ENCODE measurements at regions not wholly inside any gene's neighbourhood (a gene's known extent, or its start where the extent isn't known, plus 50 kb on each side); places are given as distances from the start of the nearest gene placed in this dataset.
"Not testable (repeated sequence)": the region's sequence is repeated elsewhere in the genome, so short reads cannot be mapped to it uniquely, and the experiment has no call there.

DNA sequence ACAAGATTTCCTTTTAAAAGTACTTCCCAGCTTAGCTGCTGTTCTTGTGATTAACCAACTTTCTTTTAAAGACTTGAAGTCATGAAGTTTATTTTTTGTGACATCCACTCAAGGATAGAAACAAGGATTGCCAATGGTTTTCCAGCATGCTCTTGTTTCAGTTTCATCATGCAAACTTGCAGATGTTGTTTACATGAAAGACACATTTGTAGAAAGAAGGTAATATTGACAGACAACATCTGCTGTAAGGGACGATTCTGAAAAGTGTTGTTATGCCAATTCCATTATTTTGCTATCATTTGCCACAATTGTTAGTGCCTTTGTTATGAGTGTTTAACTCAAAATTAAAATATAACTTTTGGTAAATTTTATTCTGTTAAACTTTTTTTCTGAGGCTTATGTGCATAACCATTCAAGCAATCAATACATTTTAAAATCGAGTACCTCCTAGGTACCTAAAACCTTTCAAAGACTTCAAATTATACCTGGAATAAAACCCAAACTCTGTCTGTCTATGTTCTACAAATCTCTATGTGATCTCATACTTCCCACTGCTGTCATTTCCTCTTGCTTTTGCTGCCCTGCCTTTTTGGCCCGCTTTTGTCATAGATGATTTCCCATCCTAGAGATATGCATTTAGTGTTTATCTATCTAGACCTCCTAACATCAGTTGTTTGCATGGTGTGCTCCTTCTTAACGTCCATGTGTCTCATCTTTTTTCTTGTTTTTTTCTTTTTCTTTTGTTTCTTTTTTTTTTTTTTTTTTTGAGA is 630.4 kb downstream of the NR2F2 start:
- Mint-ChIP-seq H3K9me3 (peaks cover 7 to 8% of the 10 kb centered on the region in 2 donors), H3K27ac (no peak overlapping the region), H3K36me3 (peaks cover 0 to 4% of the 10 kb centered on the region in 2 donors)
- DNase-seq (ENCODE audit: low spot score in 2 of 2) (no peak), ATAC-seq (no peak)

DNA sequence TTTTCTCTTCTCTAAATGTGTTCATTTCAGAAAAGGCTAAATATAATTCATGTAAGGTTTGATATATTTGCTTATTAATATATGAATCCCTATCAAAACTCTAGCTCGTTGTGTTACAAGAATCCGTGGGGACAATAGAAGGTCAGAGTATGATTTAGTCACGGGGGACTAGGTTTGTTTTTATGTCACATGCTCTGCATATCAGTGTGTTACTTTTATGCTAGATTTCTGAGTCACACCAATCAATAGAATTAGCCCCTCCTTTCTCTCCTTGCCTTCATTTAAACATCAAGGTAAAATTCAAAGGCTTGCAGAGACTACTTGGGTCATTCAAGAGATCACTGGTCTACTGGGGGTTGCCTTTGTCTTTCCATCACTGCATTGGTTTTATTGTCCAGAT is 636.1 kb downstream of the NR2F2 start:
- peaks cover 0 to 4% of the 10 kb centered on the region in 2 donors for H3K36me3 Mint-ChIP-seq
- DNase-seq (ENCODE audit: low spot score in 2 of 2) (no peak), ATAC-seq (no peak)
- H3K27ac Mint-ChIP-seq = no peak overlapping the region
- peaks cover 14 to 20% of the 10 kb centered on the region in 2 donors for H3K9me3 Mint-ChIP-seq

DNA sequence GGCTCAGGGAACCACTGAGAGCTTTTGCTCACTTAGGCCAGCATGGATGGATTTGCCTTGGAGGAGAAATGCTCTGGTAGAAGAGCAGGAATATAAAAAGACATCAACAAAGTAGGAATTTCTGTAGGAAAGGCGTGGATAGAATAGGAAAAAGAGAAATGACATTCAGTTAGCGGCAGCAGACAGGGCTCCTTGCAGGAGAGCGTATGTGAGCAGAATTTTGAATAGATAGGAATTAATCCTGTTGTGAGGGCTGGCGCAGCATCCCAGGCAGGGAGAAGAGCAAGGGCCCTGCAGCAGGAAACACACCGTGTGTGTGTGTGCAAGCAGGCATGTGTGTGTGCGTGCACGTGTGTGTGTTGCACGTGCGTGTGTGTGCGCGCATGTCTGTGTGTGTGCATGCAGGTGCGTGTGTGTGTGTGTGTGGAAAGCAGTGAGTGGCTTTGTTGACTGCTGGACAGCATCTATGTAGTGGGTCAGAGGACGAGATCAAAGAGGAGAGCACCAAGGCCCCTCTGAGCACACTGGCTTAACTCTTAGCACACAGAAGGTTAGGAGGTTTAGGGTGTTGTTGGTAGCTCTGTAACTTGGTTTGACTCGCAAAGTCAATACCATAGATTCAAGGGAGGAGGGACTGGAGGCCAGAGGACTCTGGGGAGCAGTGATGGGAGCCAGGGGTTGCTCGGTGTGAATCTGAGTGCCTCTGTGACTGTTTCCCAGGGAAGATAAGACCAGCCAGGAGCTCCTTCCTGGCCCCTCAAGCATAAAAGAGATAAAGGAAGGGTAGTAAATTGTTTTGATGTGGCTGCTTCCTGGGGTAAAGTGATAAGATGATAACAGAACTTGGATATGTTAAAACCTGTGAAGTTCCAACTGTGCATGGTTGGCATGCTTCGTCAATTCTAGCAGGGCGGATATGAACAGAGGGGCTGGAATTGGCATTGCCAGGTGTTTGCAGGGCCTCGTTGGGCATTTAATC is 639.5 kb downstream of the NR2F2 start:
- peaks cover 10 to 19% of the 10 kb centered on the region in 2 donors for H3K9me3 Mint-ChIP-seq
- ATAC-seq (no peak), DNase-seq (ENCODE audit: low spot score in 2 of 2) (no peak)
- H3K27ac Mint-ChIP-seq = no peak overlapping the region
- H3K36me3 Mint-ChIP-seq = no peaks in the 10 kb centered on the region

DNA sequence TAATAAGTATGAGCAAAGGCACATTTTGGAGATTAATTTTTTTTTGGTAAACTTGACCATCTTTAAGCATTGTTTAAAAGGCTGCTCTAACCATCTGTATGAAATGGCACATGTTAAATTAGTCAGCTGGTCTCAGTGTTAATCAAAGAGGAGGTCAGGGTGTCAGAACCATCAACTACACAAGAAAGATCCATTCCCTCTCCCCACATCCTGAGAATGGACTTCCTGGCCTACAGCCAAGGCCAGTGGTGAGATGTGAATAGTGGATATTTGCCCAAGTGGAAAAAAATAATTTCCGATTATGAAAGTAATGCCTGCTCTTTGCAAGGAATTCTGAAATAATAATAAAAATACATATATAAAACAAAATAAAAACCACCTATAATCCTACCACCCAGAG is 641.7 kb downstream of the NR2F2 start:
- no peak overlapping the region for H3K27ac Mint-ChIP-seq
- DNase-seq (ENCODE audit: low spot score in 2 of 2) (no peak), ATAC-seq (no peak)
- peaks cover 16 to 19% of the 10 kb centered on the region in 2 donors for H3K9me3 Mint-ChIP-seq
- H3K36me3 Mint-ChIP-seq = no peaks in the 10 kb centered on the region

DNA sequence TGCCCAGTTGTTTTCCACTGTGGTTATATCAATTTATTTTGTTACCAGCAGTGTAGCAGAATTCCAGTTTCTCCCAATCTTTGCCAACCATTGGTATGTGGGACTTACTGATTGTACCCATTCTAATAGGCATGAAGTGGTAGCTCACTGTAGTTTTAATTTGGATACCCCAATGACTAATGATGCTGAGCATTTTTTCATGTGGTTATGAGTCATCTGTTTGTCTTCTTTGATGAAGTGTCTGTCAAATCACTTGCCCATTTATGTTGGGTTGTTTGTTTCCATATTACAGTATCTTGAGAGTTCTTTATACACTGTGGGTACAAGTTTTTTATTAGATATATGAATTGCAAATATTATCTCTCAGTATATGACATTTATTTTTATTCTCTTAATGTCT is 644.3 kb downstream of the NR2F2 start:
- no peak overlapping the region for H3K27ac Mint-ChIP-seq
- H3K36me3 Mint-ChIP-seq = no peaks in the 10 kb centered on the region
- DNase-seq (ENCODE audit: low spot score in 2 of 2) (no peak), ATAC-seq (no peak)
- peaks cover 8 to 10% of the 10 kb centered on the region in 2 donors for H3K9me3 Mint-ChIP-seq

DNA sequence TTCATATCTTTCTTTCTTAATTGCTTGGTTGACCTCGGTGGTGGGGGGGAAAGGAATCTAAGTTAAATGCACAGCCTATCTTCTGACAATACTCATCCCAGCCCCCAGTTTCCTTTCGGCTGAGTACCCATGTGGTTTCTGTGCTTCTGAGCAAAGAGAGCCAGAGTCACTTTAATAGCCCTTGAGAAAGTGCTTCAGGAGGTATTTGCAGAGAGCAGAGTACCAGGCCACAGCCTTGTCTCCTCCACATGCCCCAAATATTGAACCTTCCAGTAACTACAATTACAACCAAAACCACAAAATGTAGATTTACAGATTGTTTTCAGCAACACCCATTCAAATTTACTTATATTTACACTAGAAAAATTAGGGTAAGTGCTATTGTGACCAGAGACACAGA is 647.4 kb downstream of the NR2F2 start:
- Mint-ChIP-seq H3K36me3 (no peaks in the 10 kb centered on the region), H3K27ac (no peak overlapping the region), H3K9me3 (peaks cover 4 to 6% of the 10 kb centered on the region in 2 donors)
- DNase-seq (ENCODE audit: low spot score in 2 of 2) = no peak
- no peak for ATAC-seq

DNA sequence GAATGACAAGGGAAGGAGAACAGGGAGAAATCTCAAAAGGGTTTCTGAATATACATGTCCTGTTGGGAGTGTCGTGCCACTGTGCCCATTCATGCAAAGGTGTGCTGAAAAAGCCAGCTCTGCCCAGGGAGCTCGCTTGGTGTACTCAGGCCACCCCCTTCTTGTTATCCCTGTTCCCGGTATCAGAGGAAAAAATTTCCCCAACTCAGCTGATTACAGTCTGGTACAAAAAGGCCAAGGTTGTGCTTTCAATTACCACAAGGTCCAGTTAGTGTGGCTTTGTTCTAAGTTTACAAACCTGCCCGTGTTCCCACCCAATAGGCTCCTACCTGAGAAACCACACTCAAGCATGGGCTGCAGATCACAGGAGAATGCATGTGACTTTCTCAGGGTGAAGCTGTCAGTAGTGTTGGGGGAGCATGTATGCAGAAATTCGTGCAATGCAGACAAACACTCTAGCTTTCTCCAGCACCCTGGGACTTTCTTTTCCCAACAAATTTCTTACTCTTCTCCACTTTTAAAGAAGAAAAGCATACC is 648.5 kb downstream of the NR2F2 start:
- H3K9me3 Mint-ChIP-seq = peaks cover 0 to 10% of the 10 kb centered on the region in 2 donors
- ATAC-seq (no peak), DNase-seq (ENCODE audit: low spot score in 2 of 2) (no peak)
- H3K27ac Mint-ChIP-seq = no peak overlapping the region
- H3K36me3 Mint-ChIP-seq = no peaks in the 10 kb centered on the region

DNA sequence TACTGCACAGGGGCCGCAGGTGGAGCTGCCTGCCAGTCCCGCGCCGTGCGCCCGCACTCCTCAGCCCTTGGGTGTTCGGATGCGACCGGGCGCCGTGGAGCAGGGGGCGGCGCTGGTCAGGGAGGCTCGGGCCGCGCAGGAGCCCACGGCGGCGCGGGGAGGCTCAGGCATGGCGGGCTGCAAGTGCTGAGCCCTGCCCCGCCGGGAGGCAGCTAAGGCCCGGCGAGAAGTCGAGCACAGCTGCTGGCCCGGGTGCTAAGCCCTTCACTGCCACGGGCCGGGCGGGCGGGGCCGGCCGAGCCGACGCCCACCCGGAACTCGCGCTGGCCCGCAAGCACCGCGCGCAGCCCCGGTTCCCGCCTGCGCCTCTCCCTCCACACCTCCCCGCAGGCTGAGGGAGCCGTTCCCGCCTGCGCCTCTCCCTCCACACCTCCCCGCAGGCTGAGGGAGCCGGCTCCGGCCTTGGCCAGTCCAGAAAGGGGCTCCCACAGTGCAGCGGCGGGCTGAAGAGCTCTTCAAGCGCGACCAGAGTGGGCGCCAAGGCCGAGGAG is 653.7 kb downstream of the NR2F2 start:
- peaks cover 7 to 13% of the 10 kb centered on the region in 2 donors for H3K9me3 Mint-ChIP-seq
- H3K27ac Mint-ChIP-seq; H3K36me3 Mint-ChIP-seq; DNase-seq (ENCODE audit: low spot score in 2 of 2); ATAC-seq: not testable (repeated sequence)

DNA sequence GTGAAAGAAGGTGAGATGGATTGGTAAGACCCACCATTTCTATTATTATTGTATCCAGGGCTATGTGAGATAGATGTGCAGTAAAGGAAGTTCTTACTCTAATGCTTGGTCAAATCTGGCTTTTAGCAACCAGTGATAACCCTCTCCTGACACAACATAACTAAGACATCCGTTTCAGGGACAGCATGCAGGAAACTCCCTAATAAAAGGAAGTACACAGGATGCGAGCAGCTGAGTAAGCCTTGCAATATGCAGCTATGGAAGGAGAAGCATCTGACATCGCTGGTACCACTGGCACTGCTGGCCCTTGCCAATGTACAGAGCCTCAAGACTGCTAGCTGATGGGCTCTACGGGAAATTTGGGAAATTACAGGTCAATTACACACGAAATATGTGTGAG is 662.3 kb downstream of the NR2F2 start:
- peaks cover 0 to 6% of the 10 kb centered on the region in 2 donors for H3K36me3 Mint-ChIP-seq
- no peak for DNase-seq (ENCODE audit: low spot score in 2 of 2)
- no peak for ATAC-seq
- no peak overlapping the region for H3K27ac Mint-ChIP-seq
- H3K9me3 Mint-ChIP-seq = peaks cover 12 to 21% of the 10 kb centered on the region in 2 donors

DNA sequence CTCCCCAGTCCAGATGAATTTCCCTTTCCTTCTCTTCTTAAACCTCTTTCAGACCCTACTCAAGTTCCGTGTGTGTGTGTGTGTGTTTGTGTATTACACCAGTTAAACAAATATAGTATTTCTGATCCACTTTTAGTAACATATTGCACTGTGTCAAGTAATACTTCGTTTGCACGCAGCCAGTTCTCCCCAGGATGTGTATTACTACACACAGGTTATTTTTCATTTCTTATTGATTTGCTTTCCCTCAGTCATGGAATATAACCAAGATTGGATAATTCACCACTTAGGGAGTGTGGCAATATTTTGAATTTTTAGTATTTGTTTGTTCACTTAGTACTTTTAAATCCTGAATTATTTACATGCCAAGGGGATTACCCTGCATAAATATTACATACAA is 667.0 kb downstream of the NR2F2 start:
- Mint-ChIP-seq H3K9me3 (peaks cover 5 to 19% of the 10 kb centered on the region in 2 donors), H3K36me3 (peaks cover 0 to 4% of the 10 kb centered on the region in 2 donors), H3K27ac (no peak overlapping the region)
- no peak for DNase-seq (ENCODE audit: low spot score in 2 of 2)
- ATAC-seq = no peak

DNA sequence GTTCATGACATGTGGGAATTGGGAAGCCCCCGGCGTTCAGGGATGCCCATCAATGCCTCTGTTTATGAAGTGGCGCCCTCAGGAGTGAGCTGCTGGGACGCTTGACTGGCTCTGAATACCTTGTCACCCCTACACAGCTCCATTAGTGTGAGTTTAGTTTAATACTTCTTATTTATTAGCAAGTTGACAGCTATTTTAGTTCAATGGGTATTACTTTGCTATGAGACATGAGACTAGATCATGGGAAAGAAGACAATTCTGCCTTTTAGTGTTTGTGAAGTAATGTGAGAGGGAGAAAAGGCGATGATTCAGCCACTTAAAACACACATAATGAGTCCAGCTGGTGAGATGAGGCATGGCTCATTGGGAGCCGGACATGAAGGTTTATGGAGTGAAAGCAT is 678.5 kb downstream of the NR2F2 start:
- ATAC-seq = no peak
- no peak for DNase-seq (ENCODE audit: low spot score in 2 of 2)
- H3K9me3 Mint-ChIP-seq = peaks cover 0 to 11% of the 10 kb centered on the region in 2 donors
- H3K27ac Mint-ChIP-seq = no peak overlapping the region
- H3K36me3 Mint-ChIP-seq = no peaks in the 10 kb centered on the region

DNA sequence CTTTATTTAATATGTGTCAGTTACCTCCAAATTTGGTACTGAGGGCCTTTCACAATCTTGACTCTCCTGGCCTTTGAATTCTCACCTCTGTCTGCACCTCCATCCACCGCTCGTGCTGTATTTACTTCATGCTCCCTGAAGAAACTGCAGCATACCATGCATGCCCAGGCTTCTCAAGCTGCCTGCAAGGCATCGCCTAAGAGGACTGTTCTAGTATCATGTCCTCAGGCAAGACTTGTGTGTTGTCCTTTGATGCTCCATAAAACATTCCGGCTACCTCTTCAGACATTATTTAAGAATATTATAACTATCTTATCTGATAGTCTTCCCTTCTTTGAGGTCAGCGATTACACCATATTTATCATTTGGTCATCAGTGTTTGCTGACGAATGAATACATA is 682.5 kb downstream of the NR2F2 start:
- peaks cover 3 to 10% of the 10 kb centered on the region in 2 donors for H3K9me3 Mint-ChIP-seq
- H3K27ac Mint-ChIP-seq = no peak overlapping the region
- DNase-seq (ENCODE audit: low spot score in 2 of 2) (no peak), ATAC-seq (no peak)
- H3K36me3 Mint-ChIP-seq = no peaks in the 10 kb centered on the region

DNA sequence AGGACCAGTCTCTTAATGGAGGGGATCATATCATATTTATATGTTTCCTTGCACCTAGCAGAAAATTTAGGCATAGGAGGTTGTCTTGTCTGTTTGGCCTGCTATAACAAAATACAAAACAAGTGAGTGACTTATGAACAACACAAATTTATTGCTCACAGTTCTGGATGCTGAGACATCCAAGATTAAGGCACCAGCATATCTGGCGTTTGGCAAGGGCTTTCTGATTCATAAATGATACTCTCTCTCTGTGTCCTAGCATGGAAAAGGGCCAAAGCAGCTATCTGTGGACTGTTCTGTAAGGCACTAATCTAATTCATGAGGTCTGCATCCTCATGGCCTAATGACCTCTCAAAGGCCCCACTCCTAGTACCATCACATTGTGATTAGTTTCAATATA is 683.0 kb downstream of the NR2F2 start:
- no peak for ATAC-seq
- DNase-seq (ENCODE audit: low spot score in 2 of 2) = no peak
- H3K9me3 Mint-ChIP-seq = peaks cover 3 to 8% of the 10 kb centered on the region in 2 donors
- H3K27ac Mint-ChIP-seq = no peak overlapping the region
- no peaks in the 10 kb centered on the region for H3K36me3 Mint-ChIP-seq

DNA sequence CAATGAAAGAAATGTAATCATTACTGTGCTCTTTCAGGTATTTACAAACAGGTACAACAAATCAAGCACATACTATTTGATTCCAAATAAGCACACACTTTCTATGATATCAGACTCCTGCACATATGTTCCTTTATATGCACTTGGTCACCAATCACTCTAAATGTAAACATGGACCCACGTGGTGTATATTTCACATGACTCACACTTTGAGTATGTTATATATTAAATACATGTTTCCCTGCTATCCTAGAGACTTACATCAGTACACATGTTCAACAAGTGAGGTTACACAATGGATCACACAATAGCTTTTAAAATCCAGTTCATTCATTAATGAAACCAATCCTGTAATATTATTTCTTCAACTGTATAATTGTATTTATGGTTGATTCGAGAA is 683.5 kb downstream of the NR2F2 start:
- no peak for ATAC-seq
- peaks cover 3 to 7% of the 10 kb centered on the region in 2 donors for H3K9me3 Mint-ChIP-seq
- no peak for DNase-seq (ENCODE audit: low spot score in 2 of 2)
- H3K27ac Mint-ChIP-seq = no peak overlapping the region
- H3K36me3 Mint-ChIP-seq = no peaks in the 10 kb centered on the region

DNA sequence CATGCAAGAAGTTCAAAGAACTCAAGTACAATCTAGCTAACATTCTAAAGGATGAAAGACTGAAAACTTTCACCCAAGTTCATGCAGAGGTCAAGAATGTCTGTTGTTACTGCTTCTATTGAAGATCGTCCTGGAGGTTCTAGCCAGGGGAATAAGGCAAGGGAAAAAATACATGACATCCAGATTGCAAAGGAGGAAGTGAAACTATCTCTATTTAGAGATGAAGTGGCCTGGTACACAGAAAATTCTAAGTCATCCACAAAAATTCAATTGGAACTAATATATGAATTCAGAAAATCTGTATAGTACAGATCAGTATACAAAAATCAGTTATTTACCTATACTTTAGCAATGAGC is 693.0 kb downstream of the NR2F2 start:
- DNase-seq (ENCODE audit: low spot score in 2 of 2) (no peak), ATAC-seq (no peak)
- Mint-ChIP-seq H3K9me3 (peaks cover 0 to 7% of the 10 kb centered on the region in 2 donors), H3K27ac (no peak overlapping the region), H3K36me3 (no peaks in the 10 kb centered on the region)

DNA sequence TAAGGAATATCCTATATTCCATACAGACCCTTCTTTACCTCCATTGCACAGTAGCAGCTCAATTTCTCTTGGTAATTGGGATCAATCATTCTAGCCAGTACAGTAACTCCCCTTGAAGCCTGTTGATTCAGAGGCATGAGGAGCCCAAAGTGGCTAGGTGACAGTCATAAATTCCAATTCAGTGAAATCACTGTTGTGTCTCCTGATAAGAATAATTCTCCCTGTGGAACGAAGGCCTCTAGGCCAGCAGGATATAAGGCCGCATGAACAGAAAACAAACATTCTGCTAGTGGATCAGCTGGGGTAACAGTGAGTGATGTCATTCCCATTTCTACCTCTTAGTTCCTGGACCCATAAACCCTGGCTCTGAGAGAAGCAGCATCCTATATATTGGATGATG is 696.3 kb downstream of the NR2F2 start:
- H3K36me3 Mint-ChIP-seq = no peaks in the 10 kb centered on the region
- no peak overlapping the region for H3K27ac Mint-ChIP-seq
- ATAC-seq = no peak
- H3K9me3 Mint-ChIP-seq = peaks cover 8 to 12% of the 10 kb centered on the region in 2 donors
- DNase-seq (ENCODE audit: low spot score in 2 of 2) = no peak

DNA sequence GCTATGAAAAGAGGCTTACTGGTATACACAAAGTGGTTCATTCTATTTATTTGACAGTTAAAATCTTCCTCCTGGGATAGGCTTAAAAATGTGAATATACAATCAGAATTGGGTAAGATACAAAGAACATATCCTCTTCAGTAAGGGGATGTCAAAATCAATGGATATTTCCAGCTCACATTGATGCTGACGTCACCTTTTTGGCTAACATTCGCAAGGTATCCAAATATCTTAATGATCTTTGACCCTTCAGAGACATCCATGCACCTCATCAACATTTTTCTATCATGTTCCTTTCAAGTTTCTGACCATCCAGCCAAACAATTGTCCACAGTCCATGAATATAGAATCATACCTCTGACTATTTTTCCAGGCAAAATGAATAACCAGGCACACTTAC is 697.3 kb downstream of the NR2F2 start:
- DNase-seq (ENCODE audit: low spot score in 2 of 2) (no peak), ATAC-seq (no peak)
- Mint-ChIP-seq H3K27ac (no peak overlapping the region), H3K36me3 (no peaks in the 10 kb centered on the region), H3K9me3 (peaks cover 11 to 12% of the 10 kb centered on the region in 2 donors)
